GM19468 (cell line): ENCODE measurements at regions not wholly inside any gene's neighbourhood (a gene's known extent, or its start where the extent isn't known, plus 50 kb on each side); places are given as distances from the start of the nearest gene placed in this dataset.

Experiments
- ATAC-seq: cut with Tn5 transposase; IDR thresholded peaks from one replicate; pipeline ENCODE4 v1.9.1; 2021; ENCODE audit warnings: mild to moderate bottlenecking, moderate library complexity, moderate number of reproducible peaks; ENCODE audit not compliant: unreplicated experiment; ENCODE audit errors: extremely low read depth

- ATAC-seq, result no peak
Observed at GRCh38 chr1:5410652-5411051, 581.6 kb downstream of the NPHP4 start.

DNA sequence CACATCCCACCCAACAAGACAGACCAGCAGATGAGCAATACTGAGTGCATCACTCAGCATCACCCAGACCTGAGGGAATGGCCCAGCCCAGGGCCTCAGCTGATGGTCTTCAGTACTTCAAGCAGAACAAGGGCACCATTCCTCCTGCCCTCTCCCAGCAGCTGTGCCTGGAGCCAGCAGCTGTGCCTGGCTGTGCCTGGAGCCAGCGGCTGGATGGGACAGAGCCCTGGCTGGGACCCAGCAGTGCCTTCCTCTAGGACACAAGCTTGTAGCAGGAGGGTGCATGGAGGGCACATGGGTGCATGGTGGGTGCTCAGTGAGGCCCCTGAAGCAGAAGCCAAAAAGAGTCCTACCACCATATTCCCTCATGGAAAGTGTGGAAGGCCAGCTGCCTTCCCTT is 583.8 kb downstream of the NPHP4 start:
- no peak for ATAC-seq

GRCh38 chr1:5405263-5405662 is 587.0 kb downstream of the NPHP4 start:
- ATAC-seq, result no peak

- no peak for ATAC-seq
Observed at GRCh38 chr1:5404412-5405203, 587.6 kb downstream of the NPHP4 start.

- ATAC-seq, result no peak
Observed at GRCh38 chr1:5403935-5404334, 588.3 kb downstream of the NPHP4 start.

DNA sequence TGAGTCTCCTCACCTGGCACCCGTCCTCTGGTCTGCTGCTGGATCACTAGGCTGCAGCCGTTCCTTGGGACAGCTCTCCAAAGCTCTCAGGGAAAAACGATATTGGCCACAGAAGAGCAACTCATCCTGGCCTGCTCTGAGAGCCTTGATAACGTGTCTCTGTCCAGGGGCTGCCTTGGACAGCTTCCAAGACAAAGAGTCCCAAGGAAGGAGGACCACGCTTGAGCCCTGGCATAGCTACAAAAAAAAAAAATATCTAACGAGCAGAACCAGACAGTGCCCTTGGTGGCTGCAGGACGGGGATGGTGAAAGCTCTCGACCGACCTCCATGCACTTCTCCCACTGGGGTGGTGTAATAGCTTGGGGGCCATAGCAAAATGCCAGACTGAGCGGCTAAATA is 589.6 kb downstream of the NPHP4 start:
- no peak for ATAC-seq

DNA sequence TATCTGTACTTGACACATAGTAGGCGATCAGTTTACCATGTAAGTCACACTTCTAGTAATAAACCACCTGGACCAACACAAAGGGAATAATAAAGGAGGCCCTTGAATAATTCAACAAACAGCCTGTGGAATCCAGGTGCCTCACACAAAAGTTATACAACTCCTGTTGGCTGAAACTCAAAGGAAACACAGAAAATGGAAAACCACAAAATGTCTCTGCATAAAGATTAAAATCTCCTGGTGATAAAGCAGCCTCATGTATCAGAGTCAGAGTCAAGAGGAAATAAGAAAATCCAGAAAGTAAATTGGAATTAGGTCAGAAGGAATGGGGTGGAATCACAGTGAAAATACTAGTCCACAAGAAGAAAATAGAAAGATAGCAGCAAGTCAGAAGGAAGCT is 592.5 kb downstream of the NPHP4 start:
- no peak for ATAC-seq

GRCh38 chr1:5396593-5396992 is 595.6 kb downstream of the NPHP4 start:
- ATAC-seq, result no peak

DNA sequence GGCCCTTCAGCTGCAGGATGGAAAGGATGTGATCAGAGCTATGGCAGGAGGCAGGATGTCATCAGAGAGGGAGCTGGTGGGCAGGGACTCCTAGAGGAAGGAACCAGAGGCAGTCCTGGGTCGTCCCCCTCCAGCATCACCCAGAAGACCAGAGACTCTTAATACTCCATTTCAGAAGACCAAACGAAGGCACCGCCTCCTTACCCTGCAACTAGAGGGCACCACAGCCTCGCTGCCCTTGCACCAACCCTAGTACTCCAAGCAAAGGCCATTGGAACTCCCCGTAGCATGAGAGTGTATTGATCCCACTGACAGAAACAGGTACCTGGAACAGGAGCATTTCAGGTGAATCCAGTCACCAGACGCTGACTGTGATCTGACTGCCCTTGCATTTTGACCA is 598.1 kb downstream of the NPHP4 start:
- no peak for ATAC-seq

- ATAC-seq, result no peak
Observed at GRCh38 chr1:5393603-5394002, 598.6 kb downstream of the NPHP4 start.

GRCh38 chr1:5393146-5393545 is 599.1 kb downstream of the NPHP4 start:
- no peak for ATAC-seq

DNA sequence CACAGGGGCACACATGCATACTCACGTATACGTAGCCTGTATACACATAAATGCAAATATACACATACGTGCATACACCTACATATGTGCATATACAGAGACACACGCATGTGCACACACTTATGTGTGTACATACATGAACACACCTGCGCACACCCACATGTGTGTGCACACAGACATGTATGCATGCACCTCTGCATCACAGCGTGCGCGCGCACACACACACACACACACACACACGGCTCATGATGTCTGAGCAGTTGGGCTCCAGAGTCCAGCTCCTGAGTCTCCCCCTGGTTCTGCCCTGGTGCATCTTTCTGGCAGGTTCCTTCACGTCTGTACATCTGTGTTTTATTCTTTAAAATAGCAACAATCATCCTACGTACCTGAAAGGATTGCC is 600.5 kb downstream of the NPHP4 start:
- no peak for ATAC-seq

DNA sequence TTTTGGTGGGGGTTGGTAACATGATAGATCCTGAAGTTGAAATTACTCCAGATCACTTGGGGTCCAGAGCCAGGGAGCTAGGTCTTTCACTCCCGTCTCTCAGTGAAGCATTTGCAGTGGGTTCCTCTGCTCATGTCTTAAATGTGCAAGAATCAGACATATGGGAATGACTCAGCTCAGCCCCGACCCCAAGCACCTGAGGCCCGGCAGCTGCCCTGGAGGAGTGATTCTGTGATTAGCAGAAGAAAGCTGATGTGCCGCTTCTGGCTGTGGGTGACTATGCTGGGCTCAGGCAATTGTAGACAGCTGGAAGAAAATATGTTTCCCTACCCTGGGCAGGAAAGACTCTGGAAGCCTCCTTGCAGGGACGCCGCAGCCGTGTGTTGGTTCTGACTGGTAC is 601.7 kb downstream of the NPHP4 start:
- ATAC-seq, result no peak

- no peak for ATAC-seq
Observed at GRCh38 chr1:5389101-5389885, 602.9 kb downstream of the NPHP4 start.

DNA sequence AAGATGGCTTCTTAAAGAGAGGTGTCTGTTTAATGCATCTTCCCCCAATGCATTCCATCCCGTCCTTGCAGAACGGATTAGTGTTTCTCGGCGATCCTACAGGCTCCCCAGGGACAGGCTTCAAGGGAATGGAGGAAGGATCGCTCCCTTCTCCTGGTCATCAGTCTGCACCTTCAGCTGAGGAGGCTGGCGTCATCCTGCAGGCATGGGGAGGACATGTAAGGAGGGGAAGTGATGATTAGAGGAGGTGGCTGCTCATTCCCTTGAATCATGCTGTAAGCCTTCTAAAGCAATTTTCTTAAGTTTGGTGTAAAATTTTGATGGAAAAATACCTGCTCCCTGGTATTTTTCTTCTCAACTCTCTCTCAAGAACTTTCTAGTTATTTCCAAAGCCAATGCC is 603.6 kb downstream of the NPHP4 start:
- ATAC-seq, result no peak

DNA sequence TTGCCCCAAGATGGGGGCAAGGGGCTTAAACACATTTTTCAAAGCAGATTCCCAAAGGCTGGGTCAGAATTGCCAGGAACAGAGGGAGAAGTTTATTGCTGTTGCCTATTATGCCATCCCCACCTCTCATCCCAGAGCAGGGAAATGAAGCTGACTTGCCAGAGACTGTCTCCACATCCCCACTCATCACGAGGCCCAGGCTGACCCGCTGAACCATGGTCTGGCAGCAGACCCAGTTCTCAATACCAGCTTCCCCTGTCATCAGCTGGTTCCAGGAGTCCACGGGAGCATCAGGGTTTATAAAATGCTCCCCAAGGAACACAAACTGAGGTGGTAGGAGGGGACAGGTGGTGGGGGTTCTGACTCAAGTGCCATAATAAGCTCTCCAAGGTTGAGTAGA is 605.9 kb downstream of the NPHP4 start:
- no peak for ATAC-seq

DNA sequence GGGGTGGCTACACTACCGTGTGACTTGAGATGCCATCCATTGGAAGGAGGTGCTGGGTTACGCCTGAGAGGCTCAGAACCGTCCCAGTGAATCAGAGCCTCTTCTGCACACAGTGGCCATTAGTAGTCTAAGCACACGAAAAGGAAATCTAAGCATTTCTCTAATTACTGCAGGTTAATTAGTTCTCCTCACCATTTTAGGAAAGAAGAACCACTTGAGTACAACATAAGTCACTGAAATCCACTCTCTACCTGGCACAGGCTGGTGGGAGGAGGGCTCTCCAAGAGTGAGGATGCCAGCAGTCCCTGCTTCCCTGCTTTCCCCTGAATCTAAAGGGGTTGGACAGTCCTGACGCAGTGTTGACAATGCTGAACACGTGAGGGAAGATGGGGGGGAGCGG is 606.3 kb downstream of the NPHP4 start:
- no peak for ATAC-seq

DNA sequence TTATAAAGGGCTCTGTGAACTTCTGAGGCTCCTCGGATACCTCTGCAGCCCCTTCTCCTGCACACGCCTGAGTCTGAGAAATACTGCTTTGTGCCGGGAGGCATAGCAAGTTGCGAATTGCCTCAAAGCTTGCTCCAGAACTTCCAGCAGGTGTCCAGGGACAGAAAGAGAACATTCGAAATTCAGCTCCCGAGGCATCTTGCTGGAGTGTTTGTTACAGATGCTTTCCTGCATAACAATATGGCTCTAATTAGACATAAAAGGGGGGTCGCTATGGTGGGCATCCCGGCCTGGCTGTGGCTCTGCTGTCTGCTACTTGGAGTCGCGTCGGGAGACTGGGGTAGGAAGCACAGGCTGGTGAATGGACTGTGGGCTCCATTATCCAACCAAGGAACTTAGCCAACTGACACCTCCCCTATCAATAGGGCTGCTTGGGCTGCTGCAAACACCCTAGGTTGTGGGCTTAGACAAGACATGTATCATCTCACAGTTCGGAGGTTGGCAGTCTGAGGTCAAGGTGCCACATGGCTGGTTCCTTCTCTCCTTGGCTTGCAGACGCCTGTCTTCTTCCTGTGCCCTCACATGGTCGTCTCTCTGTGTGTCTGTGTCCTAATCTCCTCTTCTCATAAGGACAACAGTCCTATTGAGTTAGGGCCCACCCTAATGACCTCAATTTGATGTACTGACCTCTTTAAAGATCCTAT is 607.0 kb downstream of the NPHP4 start:
- ATAC-seq, result no peak

DNA sequence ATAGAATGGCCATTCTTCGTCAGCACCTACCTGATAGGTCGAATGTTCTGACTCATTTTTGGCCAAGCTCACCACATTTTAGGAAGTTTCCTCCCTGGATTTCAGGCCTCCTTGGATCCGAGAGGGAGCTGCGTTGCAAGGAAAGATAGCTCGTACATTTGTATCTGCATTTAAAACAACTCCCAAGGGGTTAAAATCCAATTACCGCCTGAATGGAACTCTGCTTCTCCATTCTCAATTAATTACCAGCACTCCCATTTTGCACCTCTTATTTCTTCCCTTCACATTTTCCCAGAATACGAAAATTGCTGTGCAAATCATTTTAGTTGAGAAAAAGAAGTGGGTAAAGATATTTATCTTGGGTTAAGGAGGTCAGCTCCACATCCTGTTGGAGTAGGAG is 610.7 kb downstream of the NPHP4 start:
- no peak for ATAC-seq

GRCh38 chr1:5379176-5379759 is 613.0 kb downstream of the NPHP4 start:
- ATAC-seq, result no peak
